ENCODE measurements at regions not wholly inside any gene's neighbourhood (a gene's known extent, or its start where the extent isn't known, plus 50 kb on each side); places are given as distances from the start of the nearest gene placed in this dataset.

DNA sequence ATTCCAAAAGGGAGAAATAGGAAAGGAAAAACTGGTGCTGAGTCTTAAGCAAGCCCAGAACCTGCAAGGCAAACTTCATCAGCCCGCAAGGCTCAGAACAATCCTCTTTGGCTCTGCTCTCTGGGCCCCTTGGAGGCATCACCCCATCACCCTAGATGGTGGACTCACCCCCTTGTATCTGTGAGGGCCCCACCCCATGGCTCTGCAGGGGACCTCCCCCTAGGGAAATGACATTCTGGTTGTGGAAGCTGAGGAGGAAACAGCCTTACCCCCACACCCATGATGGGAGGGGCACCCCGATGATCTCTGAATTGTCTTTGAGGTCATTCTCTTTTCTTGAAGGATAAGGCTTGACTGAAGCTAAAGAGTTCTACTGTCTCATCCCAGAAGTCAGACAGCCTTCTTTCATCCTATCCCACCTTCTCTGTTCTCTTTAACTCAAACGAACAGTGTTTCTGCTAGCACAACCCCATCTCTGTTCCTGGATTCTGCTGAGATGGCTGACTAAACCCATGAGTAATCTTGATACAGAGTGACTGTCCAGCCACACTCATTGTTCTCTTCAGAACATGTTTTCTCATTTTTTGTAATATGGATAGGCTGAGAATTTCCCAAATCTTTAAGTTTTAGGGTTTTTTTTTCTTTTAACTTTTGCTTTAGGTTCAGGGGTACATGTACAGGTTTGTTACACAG, 492.1 kb upstream of the MYT1L start:
- DNase-seq: no peak

- DNase-seq: no peak
Observed at GRCh38 chr2:2822143-2822542, 491.1 kb upstream of the MYT1L start.

DNA sequence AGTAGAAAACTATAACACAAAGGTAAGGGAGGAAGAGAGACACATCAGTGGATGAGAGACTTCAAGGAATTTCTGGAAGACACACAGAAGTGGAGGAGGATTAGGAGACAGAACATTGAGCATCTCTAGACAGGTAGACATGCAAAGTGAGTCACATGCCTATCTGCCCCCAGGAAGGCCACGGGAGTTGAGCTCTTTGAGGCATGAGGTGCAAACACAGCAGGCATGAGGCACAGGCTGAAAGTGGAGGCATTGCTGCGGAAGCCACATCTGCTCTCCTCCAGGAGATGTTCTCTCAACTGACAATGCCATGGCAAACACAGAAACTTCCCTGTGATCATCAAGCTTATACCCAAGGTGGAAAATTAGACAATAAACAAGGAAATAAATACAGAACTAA, 481.6 kb upstream of the MYT1L start:
- no peak for DNase-seq

GRCh38 chr2:2812117-2812516, 481.0 kb upstream of the MYT1L start:
- DNase-seq: no peak

GRCh38 chr2:2810504-2810903, 479.4 kb upstream of the MYT1L start:
- DNase-seq: no peak

GRCh38 chr2:2809771-2810170, 478.7 kb upstream of the MYT1L start:
- no peak for DNase-seq

DNA sequence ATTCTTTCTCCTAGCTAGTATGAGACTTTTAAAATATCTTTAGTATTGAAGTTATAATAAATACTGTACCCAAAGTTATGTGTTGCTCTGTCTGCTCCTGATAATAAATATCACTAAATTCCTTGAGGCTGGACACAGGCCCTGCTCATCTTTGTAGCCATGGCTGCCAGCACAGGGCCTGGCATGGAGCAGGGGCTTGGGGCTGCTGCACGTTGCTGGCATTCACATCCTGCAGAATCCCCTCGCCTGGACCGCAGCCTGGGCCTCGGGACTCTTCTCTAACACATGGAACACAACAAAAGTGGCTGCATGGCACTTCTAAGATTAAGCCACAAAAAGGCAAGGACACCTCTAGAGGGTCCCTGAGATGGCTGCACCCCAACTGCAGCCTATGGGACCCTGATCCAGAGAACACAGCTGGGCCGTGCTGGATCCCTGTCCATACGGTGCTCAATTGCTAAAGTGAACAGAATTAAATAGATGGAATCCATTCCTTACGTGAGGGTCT, 477.5 kb upstream of the MYT1L start:
- no peak for DNase-seq

DNA sequence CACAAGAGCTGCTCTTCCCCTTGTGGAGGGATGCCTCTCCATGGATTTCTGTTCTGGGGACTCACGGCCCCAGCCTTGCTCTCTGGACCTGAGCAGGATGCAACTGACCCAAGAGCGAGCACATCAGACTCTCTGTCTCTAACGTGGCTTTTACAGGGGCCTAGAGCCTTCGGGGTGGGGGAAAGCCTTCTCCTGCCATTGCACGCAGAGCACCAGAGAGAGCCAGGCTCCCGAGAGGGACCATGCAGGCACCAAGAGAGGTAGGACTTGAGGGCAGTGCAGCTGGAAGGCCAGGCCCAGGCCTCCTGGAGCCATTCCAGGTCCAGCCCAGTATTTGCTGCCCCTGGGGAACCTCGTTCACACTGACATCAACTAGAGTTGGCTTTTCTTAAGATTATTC, 475.6 kb upstream of the MYT1L start:
- no peak for DNase-seq

DNA sequence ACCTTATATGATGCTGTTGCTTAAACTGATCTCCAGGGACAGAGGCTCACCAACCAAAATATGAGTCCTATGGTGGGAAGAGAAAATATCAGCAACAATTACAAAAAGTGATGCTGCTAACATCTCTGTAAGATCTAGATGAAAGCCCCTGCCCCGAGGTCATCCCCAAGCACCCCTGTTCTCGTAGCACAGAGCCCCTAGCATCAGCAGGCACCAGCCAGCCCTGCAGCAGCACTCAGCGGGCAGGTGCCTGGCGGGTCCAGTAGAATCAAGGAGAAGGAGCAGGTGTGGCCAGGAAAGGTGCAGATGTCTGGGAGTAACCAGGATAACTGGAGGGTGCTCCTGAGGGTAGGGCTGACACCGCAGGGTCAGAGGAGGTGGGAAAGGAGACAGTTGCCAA, 474.2 kb upstream of the MYT1L start:
- no peak for DNase-seq

DNA sequence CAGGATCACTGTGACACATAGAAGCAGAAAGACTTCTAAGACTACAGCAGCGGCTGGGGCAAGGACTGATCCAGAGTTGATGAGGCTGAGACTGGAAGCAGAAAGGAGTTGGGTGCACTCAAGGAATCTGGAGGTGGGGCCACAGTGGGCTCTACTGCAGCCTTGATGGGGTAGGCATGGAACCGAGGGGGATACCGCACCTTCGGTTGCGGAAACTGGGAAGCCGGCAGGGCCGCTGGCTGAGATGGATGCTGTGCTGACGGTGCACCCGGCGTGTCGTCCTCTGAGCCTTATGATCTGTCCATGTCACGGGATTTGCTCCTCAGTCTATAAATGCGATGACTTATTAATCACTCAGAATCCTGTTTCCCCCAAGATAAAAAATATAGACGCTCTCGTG, 473.5 kb upstream of the MYT1L start:
- DNase-seq: no peak

DNA sequence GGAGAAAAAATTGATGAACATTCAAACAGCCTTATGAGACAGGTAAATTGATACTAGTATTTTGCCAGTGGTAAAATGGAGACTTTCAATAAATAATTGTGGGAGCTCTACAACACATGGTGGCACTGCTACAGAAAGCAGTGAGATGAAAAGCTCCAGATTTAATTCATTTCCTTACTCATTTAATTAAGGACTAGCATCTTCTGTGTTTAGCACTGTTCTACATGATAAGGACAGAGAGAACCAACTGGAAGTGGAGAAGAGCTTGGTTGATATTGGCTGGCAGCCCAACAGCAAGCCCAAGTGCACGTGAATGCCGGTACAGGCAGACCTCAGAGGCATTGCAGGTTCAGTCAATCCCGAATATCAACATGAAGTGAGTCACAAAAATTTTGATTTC, 470.4 kb upstream of the MYT1L start:
- DNase-seq: no peak

GRCh38 chr2:2800697-2801096, 469.6 kb upstream of the MYT1L start:
- no peak for DNase-seq

- DNase-seq: no peak
Observed at GRCh38 chr2:2800001-2800400, 468.9 kb upstream of the MYT1L start.

DNA sequence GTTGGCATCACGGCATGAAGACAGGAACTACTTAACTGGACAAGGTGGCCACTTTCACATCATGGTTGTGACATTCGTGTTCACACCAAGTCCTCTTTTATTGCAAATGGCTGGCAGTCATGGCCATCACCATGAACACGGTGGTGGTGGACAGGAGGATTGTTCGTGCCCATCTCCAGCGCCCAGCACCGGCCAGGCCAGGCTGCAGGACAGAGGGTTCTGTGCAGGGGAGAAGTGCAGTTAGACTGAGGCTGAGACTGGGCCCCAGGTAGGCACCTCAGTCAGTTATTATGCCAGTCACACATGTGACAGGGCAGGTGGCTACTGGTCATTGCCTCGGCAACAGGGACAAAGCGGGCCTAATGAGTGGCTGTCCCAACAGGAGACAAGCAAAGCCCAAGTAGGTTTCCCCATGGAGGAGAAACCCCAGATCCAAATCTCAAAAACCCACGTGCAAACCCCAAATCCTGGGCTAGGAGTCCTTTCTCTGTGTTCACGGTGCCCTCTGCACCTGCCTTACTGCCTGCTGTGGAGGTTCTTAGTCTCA, 468.1 kb upstream of the MYT1L start:
- no peak for DNase-seq

- no peak for DNase-seq
Observed at GRCh38 chr2:2798337-2798736, 467.3 kb upstream of the MYT1L start.

- no peak for DNase-seq
Observed at GRCh38 chr2:2797797-2798196, 466.7 kb upstream of the MYT1L start.

DNA sequence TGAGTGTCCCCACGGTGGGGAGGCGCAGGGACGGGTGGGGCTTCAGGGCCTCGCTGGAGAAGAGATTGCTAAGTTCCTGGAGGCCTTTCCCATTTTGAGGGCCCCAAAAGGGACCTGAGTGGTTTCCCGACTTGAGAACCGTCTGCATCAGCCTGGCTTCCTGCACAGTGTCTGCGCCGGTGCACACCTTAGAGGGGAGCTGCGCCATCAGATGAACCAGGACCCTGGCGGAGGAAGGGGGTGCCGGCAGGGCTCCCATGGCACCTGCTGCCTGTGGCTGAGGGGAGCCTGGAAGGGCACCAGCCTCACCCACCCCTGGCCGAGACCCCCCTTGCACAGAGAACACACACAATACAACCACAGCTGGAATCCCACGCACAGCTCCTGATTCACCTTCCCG, 465.1 kb upstream of the MYT1L start:
- no peak for DNase-seq

GRCh38 chr2:2795438-2796091, 464.5 kb upstream of the MYT1L start:
- no peak for DNase-seq

GRCh38 chr2:2793925-2794560, 463.0 kb upstream of the MYT1L start:
- DNase-seq: no peak

GRCh38 chr2:2793514-2793913, 462.4 kb upstream of the MYT1L start:
- no peak for DNase-seq

- DNase-seq: no peak
Observed at GRCh38 chr2:2791606-2792005, 460.5 kb upstream of the MYT1L start.

DNA sequence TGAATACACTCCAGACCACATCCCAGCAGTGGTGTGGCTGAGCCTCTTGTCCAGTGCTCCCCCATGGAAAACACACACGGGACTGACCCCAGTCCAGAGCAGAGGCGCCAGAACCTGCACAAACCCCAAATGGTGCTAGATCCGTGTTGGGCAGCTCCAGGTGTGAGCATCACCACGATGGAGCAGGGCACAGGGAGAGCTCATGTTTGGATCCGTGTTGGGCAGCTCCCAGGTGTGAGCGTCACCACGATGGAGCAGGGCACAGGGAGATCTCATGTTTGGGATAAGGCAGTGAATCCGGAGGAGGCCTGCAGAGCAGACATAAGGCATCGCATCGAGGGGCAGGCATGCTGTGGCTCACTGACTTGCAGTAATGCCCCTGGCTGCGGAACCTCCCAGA, 460.0 kb upstream of the MYT1L start:
- DNase-seq: no peak

GRCh38 chr2:2788076-2788475, 457.0 kb upstream of the MYT1L start:
- DNase-seq: no peak

- DNase-seq: no peak
Observed at GRCh38 chr2:2787301-2787907, 456.3 kb upstream of the MYT1L start.
